ENCODE measurements at regions not wholly inside any gene's neighbourhood (a gene's known extent, or its start where the extent isn't known, plus 50 kb on each side); places are given as distances from the start of the nearest gene placed in this dataset.

DNA sequence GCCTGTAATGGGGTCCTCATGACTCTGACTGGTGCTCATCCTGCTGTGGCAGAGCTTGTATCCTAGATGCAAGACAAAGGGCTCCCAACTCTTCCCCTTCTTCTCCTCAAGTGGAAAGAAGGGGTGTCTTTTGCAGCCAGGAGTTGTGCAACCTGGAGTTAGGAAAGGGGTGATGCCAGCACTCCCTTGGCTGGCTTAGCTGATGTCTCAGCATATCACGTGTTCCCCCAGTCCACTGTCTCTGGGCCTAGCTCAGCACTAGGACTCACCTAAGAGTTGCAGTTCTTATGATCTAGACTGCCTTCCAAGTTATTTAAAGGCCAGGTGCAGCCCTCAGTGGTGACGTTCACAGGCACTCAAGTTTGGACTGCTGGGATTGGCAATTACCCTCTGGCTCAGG is 146.2 kb upstream of the GORAB start:
- no peak for TF ChIP-seq POLR2AphosphoS5 (IDR thresholded peaks at IDR 0.05)
- no peak for TF ChIP-seq MXI1 (conservative IDR thresholded peaks at IDR 0.05; ENCODE audit: poor library complexity, severe bottlenecking)
- TF ChIP-seq EP300 (conservative IDR thresholded peaks at IDR 0.05; ENCODE audit: poor library complexity, severe bottlenecking): no peak
- TF ChIP-seq SMC3 (conservative IDR thresholded peaks at IDR 0.05; ENCODE audit: poor library complexity): no peak
- no peak for TF ChIP-seq EZH2 (IDR thresholded peaks at IDR 0.05; ENCODE audit: borderline replicate concordance, insufficient read depth, low read length, poor library complexity, severe bottlenecking)
- no peak for TF ChIP-seq TAF1 (IDR thresholded peaks at IDR 0.05; ENCODE audit: low read depth)
- no peak for TF ChIP-seq RAD21 (conservative IDR thresholded peaks at IDR 0.05)
- TF ChIP-seq, protein P1, sequence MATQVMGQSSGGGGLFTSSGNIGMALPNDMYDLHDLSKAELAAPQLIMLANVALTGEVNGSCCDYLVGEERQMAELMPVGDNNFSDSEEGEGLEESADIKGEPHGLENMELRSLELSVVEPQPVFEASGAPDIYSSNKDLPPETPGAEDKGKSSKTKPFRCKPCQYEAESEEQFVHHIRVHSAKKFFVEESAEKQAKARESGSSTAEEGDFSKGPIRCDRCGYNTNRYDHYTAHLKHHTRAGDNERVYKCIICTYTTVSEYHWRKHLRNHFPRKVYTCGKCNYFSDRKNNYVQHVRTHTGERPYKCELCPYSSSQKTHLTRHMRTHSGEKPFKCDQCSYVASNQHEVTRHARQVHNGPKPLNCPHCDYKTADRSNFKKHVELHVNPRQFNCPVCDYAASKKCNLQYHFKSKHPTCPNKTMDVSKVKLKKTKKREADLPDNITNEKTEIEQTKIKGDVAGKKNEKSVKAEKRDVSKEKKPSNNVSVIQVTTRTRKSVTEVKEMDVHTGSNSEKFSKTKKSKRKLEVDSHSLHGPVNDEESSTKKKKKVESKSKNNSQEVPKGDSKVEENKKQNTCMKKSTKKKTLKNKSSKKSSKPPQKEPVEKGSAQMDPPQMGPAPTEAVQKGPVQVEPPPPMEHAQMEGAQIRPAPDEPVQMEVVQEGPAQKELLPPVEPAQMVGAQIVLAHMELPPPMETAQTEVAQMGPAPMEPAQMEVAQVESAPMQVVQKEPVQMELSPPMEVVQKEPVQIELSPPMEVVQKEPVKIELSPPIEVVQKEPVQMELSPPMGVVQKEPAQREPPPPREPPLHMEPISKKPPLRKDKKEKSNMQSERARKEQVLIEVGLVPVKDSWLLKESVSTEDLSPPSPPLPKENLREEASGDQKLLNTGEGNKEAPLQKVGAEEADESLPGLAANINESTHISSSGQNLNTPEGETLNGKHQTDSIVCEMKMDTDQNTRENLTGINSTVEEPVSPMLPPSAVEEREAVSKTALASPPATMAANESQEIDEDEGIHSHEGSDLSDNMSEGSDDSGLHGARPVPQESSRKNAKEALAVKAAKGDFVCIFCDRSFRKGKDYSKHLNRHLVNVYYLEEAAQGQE (IDR thresholded peaks at IDR 0.05; ENCODE audit: borderline replicate concordance): no peak
- TF ChIP-seq, protein P2, sequence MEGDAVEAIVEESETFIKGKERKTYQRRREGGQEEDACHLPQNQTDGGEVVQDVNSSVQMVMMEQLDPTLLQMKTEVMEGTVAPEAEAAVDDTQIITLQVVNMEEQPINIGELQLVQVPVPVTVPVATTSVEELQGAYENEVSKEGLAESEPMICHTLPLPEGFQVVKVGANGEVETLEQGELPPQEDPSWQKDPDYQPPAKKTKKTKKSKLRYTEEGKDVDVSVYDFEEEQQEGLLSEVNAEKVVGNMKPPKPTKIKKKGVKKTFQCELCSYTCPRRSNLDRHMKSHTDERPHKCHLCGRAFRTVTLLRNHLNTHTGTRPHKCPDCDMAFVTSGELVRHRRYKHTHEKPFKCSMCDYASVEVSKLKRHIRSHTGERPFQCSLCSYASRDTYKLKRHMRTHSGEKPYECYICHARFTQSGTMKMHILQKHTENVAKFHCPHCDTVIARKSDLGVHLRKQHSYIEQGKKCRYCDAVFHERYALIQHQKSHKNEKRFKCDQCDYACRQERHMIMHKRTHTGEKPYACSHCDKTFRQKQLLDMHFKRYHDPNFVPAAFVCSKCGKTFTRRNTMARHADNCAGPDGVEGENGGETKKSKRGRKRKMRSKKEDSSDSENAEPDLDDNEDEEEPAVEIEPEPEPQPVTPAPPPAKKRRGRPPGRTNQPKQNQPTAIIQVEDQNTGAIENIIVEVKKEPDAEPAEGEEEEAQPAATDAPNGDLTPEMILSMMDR (IDR thresholded peaks at IDR 0.05; ENCODE audit: poor library complexity, severe bottlenecking): no peak
- Histone ChIP-seq H3K36me3 (ENCODE audit: insufficient read depth, low read length) (no peaks in the 10 kb centered on the region), H3K4me3 (ENCODE audit: low read length) (no peak overlapping the region), H2AFZ (ENCODE audit: low read depth, low read length) (no peak overlapping the region), H3K27ac (ENCODE audit: low read length) (no peak overlapping the region), H4K20me1 (ENCODE audit: insufficient read depth) (no peaks in the 10 kb centered on the region), H3K4me2 (ENCODE audit: low read length) (no peak overlapping the region), H3K9me3 (ENCODE audit: low read length) (no peaks in the 10 kb centered on the region), H3K79me2 (replicated peaks; ENCODE audit: insufficient read depth, low read length) (no peaks in the 10 kb centered on the region), H3K9me2 (ENCODE audit: insufficient read depth, low read length) (no peaks in the 10 kb centered on the region), H3K9ac (ENCODE audit: low read length) (no peak overlapping the region), H3K27me3 (ENCODE audit: insufficient read depth, low read depth, low read length) (no peaks in the 10 kb centered on the region), H3F3A (ENCODE audit: insufficient read depth, low read length, poor library complexity, severe bottlenecking) (no peaks in the 10 kb centered on the region)

DNA sequence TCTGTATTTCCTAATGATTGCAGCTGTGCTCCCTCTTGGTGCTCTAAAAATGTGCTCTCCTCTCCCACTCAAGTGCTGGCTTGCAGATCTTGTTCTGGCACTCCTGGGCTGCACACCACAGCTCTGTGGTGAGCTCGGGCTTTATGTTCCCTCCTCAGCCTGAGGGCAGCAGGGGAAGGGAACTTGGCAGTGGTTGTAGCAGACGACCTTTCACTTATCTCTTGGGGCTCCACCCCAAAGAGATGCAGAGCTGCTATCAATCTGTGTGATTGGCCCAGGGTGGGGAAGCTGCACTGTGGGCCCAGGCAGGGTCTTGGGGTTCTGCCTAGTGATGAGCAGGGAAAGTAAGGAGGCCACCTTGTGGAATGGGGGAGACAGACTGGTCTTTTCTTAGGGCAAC is 143.5 kb upstream of the GORAB start:
- H3K36me3 ChIP-seq (ENCODE audit: insufficient read depth, low read length): no peaks in the 10 kb centered on the region
- no peak for TF ChIP-seq POLR2AphosphoS5 (IDR thresholded peaks at IDR 0.05)
- no peak overlapping the region for H2AFZ ChIP-seq (ENCODE audit: low read depth, low read length)
- H3K9ac ChIP-seq (ENCODE audit: low read length): no peak overlapping the region
- no peaks in the 10 kb centered on the region for H3K79me2 ChIP-seq (replicated peaks; ENCODE audit: insufficient read depth, low read length)
- H4K20me1 ChIP-seq (ENCODE audit: insufficient read depth): no peaks in the 10 kb centered on the region
- H3K4me3 ChIP-seq (ENCODE audit: low read length): no peak overlapping the region
- no peaks in the 10 kb centered on the region for H3K9me2 ChIP-seq (ENCODE audit: insufficient read depth, low read length)
- H3F3A ChIP-seq (ENCODE audit: insufficient read depth, low read length, poor library complexity, severe bottlenecking): no peaks in the 10 kb centered on the region
- H3K4me2 ChIP-seq (ENCODE audit: low read length): no peak overlapping the region
- no peaks in the 10 kb centered on the region for H3K27me3 ChIP-seq (ENCODE audit: insufficient read depth, low read depth, low read length)
- no peaks in the 10 kb centered on the region for H3K9me3 ChIP-seq (ENCODE audit: low read length)
- no peak overlapping the region for H3K27ac ChIP-seq (ENCODE audit: low read length)

DNA sequence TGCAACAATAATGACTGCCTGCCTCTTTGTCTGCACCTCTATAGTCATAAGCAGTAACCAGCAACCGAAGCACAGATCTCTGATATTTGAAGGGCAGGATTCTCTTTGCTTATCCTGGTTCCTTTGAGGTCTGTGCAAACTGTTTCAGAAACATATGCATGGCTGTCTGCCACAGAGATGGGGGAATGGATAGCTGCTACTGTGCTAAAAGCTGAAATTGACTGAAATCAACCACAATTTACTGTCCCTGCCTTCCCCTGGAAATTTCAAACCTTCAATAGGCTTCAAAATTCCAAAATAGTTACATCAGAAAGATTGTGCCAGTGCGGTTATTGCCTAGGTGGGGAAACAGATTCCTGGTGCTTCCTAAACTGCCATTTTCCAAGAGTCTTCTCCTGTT is 136.8 kb upstream of the GORAB start:
- Histone ChIP-seq H4K20me1 (ENCODE audit: insufficient read depth) (no peaks in the 10 kb centered on the region), H3K9ac (ENCODE audit: low read length) (no peak overlapping the region), H3K9me2 (ENCODE audit: insufficient read depth, low read length) (no peaks in the 10 kb centered on the region), H3K4me3 (ENCODE audit: low read length) (no peak overlapping the region), H3F3A (ENCODE audit: insufficient read depth, low read length, poor library complexity, severe bottlenecking) (no peaks in the 10 kb centered on the region), H3K27me3 (ENCODE audit: insufficient read depth, low read depth, low read length) (no peaks in the 10 kb centered on the region), H3K9me3 (ENCODE audit: low read length) (no peaks in the 10 kb centered on the region), H2AFZ (ENCODE audit: low read depth, low read length) (no peak overlapping the region), H3K27ac (ENCODE audit: low read length) (no peak overlapping the region), H3K79me2 (replicated peaks; ENCODE audit: insufficient read depth, low read length) (no peaks in the 10 kb centered on the region), H3K36me3 (ENCODE audit: insufficient read depth, low read length) (no peaks in the 10 kb centered on the region), H3K4me2 (ENCODE audit: low read length) (no peak overlapping the region)
- TF ChIP-seq SMC3 (conservative IDR thresholded peaks at IDR 0.05; ENCODE audit: poor library complexity): no peak
- no peak for TF ChIP-seq TAF1 (IDR thresholded peaks at IDR 0.05; ENCODE audit: low read depth)
- no peak for TF ChIP-seq POLR2AphosphoS5 (IDR thresholded peaks at IDR 0.05)
- no peak for TF ChIP-seq EP300 (conservative IDR thresholded peaks at IDR 0.05; ENCODE audit: poor library complexity, severe bottlenecking)
- no peak for TF ChIP-seq MXI1 (conservative IDR thresholded peaks at IDR 0.05; ENCODE audit: poor library complexity, severe bottlenecking)
- TF ChIP-seq, protein P2 (IDR thresholded peaks at IDR 0.05; ENCODE audit: poor library complexity, severe bottlenecking): no peak
- TF ChIP-seq, protein P1 (IDR thresholded peaks at IDR 0.05; ENCODE audit: borderline replicate concordance): no peak
- TF ChIP-seq EZH2 (IDR thresholded peaks at IDR 0.05; ENCODE audit: borderline replicate concordance, insufficient read depth, low read length, poor library complexity, severe bottlenecking): no peak
- no peak for TF ChIP-seq RAD21 (conservative IDR thresholded peaks at IDR 0.05)

Data from neural cell (in vitro differentiated cells).